Ovary (tissue), 7 donors: ENCODE measurements at regions not wholly inside any gene's neighbourhood (a gene's known extent, or its start where the extent isn't known, plus 50 kb on each side); places are given as distances from the start of the nearest gene placed in this dataset.
A peak's percentile ranks its signal among the peaks of the same experiment; 100 is the strongest.

Source experiments
- DNase-seq, 5 donors: peaks; one replicate each; pipeline ENCODE4 v3.0.0-alpha.2; 2019 to 2020
- H3K27ac ChIP-seq, 2 donors: fragments of 200-600 bp; one replicate each; pipeline versions ENCODE4 v1.5.1 to v1.8.0; 2019 to 2022
- H3K27me3 ChIP-seq: fragments of 200-600 bp; one replicate; pipeline ENCODE4 v1.8.0; 2022
- H3K36me3 ChIP-seq: fragments of 200-600 bp; sonication (generic); one replicate; pipeline ENCODE4 v1.5.1; 2019
- H3K4me1 ChIP-seq: one replicate; pipeline ENCODE4 v1.8.1; 2013; ENCODE audit warnings: mild to moderate bottlenecking, moderate library complexity; ENCODE audit not compliant: insufficient read depth
- H3K4me3 ChIP-seq: fragments of 200-600 bp; sonication (generic); one replicate; pipeline ENCODE4 v1.5.1; 2017
- H3K9me3 ChIP-seq, 2 donors: fragments of 200-600 bp in 1 of 2; sonication (generic) in 1 of 2; one replicate each; pipeline versions ENCODE4 v1.5.1 to v1.8.1; 2013 to 2019; ENCODE audit warnings: mild to moderate bottlenecking in 1 of 2, moderate library complexity in 1 of 2
- EP300 ChIP-seq: sonication (generic); formaldehyde crosslinking; IDR thresholded peaks from one replicate; pipeline ENCODE4 v1.6.1; 2017; ENCODE audit warnings: antibody characterized with exemption
- POLR2A ChIP-seq: fragments of 450-650 bp; IDR thresholded peaks from one replicate; pipeline ENCODE4 v1.6.1; 2017; ENCODE audit warnings: antibody characterized with exemption, mild to moderate bottlenecking, moderate library complexity
- WGBS, 3 donors: extraction: QIAGEN DNeasy Blood & Tissue Kit in 1 of 3; methylation state at CpG; one replicate each; pipeline versions ENCODE4 v1.1.5 to v1.1.7; 2013 to 2017; 5-methylcytosine and 5-hydroxymethylcytosine counted together
- intact Hi-C, 4 donors: fragments of 100-400 bp; cut with DNase I; formaldehyde crosslinking; loops; one replicate each; pipeline versions ENCODE4 v1.11.0 to v1.15.1; 2022 to 2023
- TF ChIP-seq, protein P1 (sequence below), 3 donors: fragments of 450-650 bp in 2 of 3; fragments of 200-600 bp in 1 of 3; IDR thresholded peaks; one replicate each; pipeline versions ENCODE4 v1.5.1 to v1.8.0; 2016 to 2022; ENCODE audit warnings: antibody characterized with exemption in 3 of 3, mild to moderate bottlenecking in 1 of 3
- donor health status: DM: no; HTN: no; CAD: no; lungs with moderate emphysema.
- donor health status: DM: no; HTN: no; CAD: no.
- donor health status: Bipolar disorder and iron deficiency.
- donor health status: DM: no; HTN: no; CAD: no.
- donor health status: DM: yes; HTN: yes; CAD: no.

DNA sequence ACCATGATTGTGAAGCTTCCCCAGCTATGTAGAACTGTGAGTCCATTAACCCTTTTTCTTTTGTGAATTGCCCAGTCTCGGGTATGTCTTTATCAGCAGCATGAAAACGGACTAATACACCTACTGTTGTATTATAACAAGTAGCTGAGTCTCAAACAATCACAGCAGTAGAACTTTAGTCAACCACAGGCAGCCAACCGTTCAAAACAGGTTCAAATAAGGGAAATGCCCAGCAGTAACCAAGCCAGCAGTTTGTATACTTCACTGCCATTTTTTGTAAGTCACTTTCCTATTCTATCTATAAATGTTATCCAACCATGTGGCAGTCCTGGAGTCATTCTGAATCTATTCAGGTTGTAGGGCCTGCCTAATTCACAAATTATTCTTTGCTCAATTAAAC is 1560.6 kb upstream of the SLC39A10 start:
- no peaks in the 10 kb centered on the region for H3K36me3 ChIP-seq
- TF ChIP-seq, protein P1, sequence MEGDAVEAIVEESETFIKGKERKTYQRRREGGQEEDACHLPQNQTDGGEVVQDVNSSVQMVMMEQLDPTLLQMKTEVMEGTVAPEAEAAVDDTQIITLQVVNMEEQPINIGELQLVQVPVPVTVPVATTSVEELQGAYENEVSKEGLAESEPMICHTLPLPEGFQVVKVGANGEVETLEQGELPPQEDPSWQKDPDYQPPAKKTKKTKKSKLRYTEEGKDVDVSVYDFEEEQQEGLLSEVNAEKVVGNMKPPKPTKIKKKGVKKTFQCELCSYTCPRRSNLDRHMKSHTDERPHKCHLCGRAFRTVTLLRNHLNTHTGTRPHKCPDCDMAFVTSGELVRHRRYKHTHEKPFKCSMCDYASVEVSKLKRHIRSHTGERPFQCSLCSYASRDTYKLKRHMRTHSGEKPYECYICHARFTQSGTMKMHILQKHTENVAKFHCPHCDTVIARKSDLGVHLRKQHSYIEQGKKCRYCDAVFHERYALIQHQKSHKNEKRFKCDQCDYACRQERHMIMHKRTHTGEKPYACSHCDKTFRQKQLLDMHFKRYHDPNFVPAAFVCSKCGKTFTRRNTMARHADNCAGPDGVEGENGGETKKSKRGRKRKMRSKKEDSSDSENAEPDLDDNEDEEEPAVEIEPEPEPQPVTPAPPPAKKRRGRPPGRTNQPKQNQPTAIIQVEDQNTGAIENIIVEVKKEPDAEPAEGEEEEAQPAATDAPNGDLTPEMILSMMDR (IDR thresholded peaks at IDR 0.05) = no peak
- TF ChIP-seq POLR2A = no peak
- TF ChIP-seq EP300 = no peak
- no peaks in the 10 kb centered on the region for H3K4me1 ChIP-seq
- intact Hi-C loops = no loop called here
- DNase-seq = no peak
- H3K27me3 ChIP-seq = no peaks in the 10 kb centered on the region
- WGBS, 3 donors = 11 to 56% (median 15%) methylated on average over 3 of the region's 3 CpGs
- H3K4me3 ChIP-seq = no peak overlapping the region
- H3K9me3 ChIP-seq = no peaks in the 10 kb centered on the region
- H3K27ac ChIP-seq = no peak overlapping the region

DNA sequence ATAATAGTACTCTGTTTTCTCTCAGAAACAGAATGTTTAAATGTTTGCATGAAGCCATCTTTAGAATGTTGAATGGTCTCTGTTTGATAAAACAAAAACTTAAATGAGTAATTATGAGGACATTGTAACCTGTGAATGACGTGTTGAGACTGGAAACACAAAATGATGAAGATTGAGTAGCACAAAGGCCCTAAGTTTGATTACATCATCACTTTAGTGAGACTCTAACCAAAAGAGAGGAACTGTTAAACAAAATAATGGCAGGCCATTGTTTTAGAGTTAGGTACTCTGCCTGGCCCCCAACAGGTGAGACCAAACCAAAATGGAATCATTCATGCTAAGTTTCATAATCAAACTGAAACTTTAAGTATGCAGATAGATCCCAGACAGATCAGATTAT is 1561.7 kb upstream of the SLC39A10 start:
- H3K27ac ChIP-seq = no peak overlapping the region
- DNase-seq = no peak
- no peaks in the 10 kb centered on the region for H3K36me3 ChIP-seq
- TF ChIP-seq, protein P1 (IDR thresholded peaks at IDR 0.05) = no peak
- TF ChIP-seq POLR2A = no peak
- TF ChIP-seq EP300 = no peak
- 68 to 92% (median 69%) methylated on average over 1 of the region's 1 CpG for WGBS, 3 donors
- no peak overlapping the region for H3K4me3 ChIP-seq
- no peaks in the 10 kb centered on the region for H3K27me3 ChIP-seq
- intact Hi-C loops = no loop called here
- no peaks in the 10 kb centered on the region for H3K9me3 ChIP-seq
- no peaks in the 10 kb centered on the region for H3K4me1 ChIP-seq

DNA sequence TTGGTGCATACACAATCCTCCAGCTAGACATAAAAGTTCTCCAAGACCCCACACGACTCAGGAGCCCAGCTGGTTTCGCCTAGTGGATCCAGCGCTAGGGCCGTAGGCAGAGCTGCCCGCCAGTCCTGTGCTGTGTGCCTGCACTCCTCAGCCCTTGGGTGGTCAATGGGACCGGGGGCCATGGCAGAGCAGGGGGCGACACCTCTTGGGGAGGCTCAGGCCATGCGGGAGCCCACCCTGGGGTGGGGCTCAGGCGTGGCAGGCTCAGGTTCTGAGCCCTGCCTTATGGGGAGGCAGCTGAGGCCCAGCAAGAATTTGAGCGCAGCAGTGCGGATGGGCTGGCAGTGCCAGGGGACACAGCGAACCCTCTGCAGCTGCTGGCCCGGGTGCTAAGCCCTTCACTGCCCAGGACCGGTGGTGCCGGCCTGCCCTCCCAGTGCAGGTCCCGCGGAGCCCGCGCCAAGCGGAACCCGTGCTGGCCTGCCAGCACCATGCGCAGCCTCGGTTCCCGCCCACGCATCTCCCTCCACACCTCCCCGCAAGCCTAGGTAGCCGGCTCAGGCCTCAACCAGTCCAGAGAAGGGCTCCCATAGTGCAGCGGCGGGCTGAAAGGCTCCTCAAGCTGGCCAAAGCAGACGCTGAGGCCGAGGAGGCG is 1566.6 kb upstream of the SLC39A10 start:
- H3K36me3 ChIP-seq = no peaks in the 10 kb centered on the region
- intact Hi-C loops = no loop called here
- DNase-seq = peak in 1 of 5 donors; percentile 2
- TF ChIP-seq, protein P1 (IDR thresholded peaks at IDR 0.05) = no peak
- TF ChIP-seq EP300 = no peak
- TF ChIP-seq POLR2A = no peak
- H3K9me3 ChIP-seq = no peaks in the 10 kb centered on the region
- no peaks in the 10 kb centered on the region for H3K27me3 ChIP-seq
- H3K27ac ChIP-seq = no peak overlapping the region
- no peaks in the 10 kb centered on the region for H3K4me1 ChIP-seq
- 90 to 93% (median 91%) methylated on average over 26 to 32 of the region's 32 CpGs for WGBS, 3 donors
- no peak overlapping the region for H3K4me3 ChIP-seq

DNA sequence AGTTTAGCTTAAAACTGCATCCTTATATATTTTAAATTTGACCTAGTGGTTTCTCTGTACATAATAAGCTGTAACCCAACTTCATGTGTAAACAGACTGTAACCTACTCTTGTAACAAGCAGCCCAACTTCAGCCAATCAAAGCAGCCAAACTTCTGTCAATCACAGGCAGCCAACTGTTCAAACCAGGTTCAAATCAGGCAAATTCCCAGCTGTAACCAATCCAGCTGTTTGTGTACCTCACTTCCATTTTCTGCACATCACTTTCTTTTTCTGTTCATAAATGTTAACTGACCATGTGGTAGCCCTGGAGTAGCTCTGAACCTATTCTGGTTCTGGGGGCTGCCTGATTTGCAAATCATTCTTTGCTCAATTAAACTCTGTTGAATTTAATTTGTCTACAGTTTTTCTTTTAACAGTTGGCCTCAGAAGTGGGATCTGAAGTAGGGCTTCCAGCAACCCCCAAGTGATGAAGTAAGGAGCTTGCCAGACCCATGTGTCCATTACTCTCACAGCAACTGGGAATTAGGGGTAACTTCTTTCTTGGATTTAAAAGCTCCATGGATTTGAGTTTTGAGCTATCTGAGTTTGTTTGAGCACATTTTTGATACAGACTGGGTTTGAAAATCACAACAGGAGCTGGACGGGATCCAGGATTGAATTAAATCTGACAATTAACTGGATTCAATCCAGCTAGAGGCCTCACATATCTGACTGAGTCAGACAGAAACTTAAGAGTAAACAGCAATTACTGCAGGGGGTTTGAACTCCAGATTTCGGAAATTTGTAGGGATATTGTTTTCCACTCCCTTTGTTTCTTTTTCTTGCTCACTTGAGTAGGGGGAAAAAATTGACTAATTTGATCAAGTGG is 1569.7 kb upstream of the SLC39A10 start:
- no peaks in the 10 kb centered on the region for H3K9me3 ChIP-seq
- no peak for TF ChIP-seq POLR2A
- TF ChIP-seq EP300 = no peak
- TF ChIP-seq, protein P1 (IDR thresholded peaks at IDR 0.05) = no peak
- 46 to 51% (median 48%) methylated on average over 2 of the region's 2 CpGs for WGBS, 3 donors
- DNase-seq = no peak
- intact Hi-C loops = no loop called here
- no peak overlapping the region for H3K27ac ChIP-seq
- H3K36me3 ChIP-seq = no peaks in the 10 kb centered on the region
- no peaks in the 10 kb centered on the region for H3K4me1 ChIP-seq
- no peaks in the 10 kb centered on the region for H3K27me3 ChIP-seq
- H3K4me3 ChIP-seq = no peak overlapping the region
